Right renal pelvis (tissue), 4 donors: ENCODE measurements at regions not wholly inside any gene's neighbourhood (a gene's known extent, or its start where the extent isn't known, plus 50 kb on each side); places are given as distances from the start of the nearest gene placed in this dataset.
"Not testable (repeated sequence)": the region's sequence is repeated elsewhere in the genome, so short reads cannot be mapped to it uniquely, and the experiment has no call there.

ENCODE experiments used
- DNase-seq, 4 donors: peaks; one replicate each; pipeline ENCODE4 v3.0.0-alpha.2; 2013; ENCODE audit warnings: low read depth in 4 of 4, low spot score in 3 of 4, missing footprints in 1 of 4

DNA sequence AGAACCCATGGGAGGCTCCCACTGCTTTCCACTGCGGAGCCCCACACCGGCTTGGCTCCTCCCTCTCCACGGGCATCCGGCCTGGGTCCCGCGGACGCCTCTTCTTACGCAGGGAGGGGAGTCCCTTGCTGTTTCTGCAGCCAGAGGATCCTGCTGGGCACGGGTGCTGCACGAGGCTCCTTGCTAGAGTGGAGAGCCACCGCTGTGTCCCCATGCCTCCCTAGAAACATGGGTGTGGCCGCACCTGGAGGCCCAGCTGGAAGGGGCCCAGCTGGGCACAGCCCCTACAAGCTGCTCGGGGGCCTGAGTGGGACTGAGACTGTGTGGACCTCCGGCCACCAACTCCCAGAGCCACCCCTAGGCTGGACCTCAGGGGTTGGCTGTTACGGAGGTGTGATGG, 67.7 kb upstream of the GPC1 start:
- DNase-seq = no peak

DNA sequence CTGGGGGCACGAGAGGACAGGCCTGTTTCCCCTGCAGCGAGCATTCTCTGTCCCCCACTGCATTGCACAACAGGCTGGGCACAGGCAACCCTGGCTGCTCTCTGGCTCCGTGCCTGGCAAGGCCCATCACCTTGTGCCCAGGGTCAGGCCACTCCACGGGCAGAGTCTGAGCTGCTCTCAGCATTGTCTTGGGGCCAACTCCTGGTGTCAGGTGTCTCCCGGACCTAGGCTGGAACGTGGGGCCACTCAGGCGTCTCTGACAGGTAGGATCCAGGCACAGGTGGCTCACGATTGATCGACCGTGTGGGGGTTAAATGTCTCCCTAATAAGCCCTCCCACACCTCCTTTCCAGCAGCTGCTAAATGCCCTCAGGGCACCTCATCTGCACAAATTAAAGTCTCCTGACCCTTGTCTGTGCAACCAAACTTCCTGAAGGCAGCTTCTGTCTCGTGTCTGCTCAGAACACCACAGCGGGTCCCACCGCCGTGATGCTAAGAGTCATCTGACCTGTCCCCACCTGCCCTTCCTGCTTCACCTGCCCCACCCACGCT, 66.6 kb upstream of the GPC1 start:
- DNase-seq = no peak

DNA sequence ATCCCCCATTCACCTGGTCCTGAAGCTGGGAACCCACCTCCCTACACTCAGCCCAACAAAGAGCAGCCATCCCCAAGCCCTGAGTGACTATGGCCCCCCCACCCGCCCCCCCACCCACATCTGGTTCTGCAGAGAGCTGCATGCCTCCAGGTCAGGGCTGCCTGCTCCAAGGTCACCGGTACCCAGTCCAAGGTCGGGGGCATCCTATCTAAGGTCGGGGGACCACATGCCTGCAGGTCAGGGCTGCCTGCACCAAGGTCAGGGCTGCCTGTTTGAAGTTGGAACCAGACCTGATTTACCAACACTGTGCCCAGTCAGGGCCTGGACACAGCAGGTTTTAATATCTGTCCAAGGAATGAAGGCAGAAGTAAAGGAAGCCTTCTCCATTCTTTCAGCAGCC, 66.1 kb upstream of the GPC1 start:
- no peak for DNase-seq

DNA sequence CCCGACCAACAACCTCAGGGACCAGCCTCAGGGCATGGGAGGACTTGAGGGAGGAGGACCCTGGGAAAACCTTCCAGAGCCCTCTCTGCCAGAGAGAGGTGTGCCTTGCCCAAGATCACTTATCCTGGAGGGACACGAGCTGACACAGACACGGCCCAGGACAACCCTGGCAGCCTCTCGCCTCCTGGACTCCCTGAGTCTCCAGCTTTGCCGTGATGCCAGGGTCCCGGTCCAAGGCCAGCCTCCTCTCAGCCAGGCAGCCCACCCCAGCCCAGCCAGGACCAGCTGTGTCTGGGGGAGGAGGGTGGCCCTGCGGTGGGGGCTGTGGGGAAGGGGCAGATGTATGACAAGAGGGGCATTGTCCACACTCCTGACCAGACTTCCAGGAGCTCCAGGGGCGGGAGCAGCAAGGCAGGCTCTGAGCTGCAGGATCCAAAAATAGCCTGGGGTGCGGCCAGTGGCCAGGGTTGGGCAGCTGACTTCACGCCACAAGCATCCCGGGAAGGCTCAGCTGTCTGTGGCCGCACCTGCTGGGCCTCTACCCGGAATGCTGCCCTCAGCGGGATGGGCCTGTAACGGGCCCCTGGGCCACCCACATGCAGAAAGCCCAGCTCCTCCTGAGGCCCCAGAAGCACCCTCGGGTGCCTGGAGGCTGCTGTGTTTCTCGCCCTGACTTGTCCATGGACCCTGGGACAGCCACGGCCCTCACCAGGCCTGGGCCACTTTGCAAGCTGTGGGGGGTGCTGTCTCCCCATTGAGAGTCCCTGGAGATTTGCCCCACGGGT, 65.5 kb upstream of the GPC1 start:
- no peak for DNase-seq

DNA sequence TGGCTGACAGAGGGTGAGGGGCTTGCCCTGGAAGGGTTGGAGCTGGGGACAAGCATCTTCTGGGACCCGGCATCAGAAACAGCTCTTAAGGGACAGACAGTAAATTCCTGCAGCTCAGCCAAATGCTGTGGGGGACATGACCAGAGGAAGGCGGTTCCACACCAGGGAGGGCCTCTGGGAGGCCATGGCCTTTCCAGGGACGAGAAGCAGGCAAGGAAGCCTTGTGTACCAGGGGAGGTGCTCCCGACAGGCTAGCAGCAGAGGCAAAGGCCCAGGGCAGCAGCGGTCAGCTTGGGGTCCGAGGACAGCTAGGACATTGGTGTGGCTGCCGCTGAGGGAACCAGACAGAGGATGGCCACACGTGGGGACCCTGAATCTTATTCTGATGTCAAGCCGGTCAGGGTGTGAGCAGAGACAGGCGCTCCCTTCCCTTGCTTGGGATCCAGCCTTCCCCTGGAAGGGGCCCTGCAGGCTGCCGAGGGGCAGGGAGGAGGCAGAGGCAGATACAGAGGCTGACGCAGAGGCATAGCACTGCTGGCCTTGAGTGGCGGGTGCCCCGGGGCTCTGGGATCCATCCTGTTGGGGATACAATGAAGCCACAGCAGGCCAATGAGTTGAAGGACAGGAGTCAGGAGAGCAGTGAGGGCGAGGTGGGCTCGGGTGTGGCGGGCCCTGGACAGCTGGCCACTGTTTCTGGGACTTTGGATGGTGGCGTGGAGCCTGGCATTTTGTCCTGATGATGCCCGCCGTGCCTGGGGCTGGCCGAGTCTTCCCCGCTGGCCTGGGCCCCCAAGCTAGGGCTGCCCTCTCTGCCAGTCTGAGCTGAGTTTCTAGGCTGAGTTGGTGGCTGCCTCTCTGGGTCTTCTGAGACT, 64.1 kb upstream of the GPC1 start:
- DNase-seq = no peak

DNA sequence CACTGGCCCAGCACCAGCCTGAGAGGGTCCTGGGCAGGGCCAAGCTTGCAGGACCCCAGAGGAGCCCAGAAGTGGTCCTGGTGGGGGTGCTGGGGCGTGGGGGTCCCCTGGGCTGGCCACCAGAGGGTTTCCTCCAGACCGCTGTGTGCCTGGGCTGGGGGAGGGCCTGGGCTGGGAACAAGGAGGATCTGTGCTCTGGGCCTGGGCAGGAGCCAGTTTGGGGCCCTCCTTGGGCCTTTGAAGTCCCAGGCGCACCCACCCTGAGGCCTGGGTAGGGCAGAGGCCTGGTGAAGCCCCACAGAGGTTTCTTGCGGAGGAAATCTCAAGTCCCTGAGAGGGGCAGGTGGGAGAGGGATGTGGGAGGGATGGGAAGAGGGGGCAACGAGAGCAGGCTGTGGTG, 63.4 kb upstream of the GPC1 start:
- DNase-seq = no peak

DNA sequence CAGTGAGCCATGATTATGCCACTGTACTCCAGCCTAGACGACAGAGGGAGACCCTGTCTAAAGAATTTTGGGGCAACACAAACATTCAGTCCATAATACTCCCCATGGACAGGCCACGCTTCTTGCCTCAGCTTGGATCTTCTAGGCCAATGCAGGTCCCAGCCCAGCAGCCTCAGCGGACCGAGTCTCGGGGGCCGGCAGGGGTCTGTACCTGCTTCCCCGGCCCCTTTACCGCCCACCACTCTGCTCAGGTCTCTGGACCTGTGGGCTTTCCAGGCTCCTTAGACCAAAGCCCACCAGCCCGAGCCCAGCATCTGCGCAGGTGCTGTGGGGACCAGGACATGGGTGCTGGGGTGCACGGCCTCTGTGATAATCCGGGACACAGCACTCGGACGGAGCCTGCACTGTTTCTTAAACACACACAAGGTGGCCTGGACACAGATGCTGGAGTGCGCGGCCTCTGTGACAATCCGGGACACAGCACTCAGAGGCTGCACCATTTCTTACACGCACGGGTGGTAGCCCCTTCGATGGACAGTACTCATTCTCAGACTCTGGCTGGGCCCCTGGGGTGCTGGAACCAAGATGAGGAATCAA, 62.1 kb upstream of the GPC1 start:
- no peak for DNase-seq

DNA sequence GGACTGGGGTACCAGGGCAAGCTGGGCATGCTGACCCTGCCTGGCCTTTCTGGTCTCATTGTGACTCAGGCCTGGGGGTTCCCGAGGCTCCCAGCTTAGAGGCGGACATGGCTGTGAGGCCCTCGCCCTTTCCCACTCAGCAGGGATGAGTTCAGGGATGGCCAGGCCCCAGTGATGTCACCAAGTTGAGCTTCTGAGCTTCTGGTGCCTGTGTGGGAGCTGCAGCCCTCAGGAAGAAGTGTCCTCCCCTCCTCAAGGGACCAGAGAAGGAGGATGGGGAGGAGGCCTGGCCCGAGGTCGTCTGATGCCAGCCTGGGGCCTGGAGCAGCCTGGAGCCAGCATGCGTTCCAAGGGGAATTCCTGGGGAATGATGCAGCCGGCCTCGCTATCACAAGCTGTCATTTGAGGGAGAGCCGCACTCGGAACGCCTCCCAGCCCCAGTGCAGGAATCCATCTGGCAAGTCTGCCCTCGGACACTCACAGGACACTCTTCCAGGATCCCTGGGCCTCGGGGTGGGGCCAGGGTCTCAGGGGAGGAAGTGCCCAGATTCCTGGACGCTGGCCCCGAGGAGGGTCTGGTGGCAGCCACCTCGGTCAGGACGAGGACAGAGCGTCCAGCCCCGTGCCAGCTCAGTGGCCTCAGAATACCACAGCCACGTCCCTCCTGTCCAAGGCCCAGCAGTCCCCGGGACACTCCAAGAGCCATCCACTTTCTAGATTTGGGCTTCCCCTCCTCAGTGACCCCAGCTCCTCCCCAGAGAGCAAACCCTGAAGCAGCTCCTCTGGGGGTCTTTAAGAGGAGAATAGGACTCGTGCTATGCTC, 61.2 kb upstream of the GPC1 start:
- DNase-seq = no peak

DNA sequence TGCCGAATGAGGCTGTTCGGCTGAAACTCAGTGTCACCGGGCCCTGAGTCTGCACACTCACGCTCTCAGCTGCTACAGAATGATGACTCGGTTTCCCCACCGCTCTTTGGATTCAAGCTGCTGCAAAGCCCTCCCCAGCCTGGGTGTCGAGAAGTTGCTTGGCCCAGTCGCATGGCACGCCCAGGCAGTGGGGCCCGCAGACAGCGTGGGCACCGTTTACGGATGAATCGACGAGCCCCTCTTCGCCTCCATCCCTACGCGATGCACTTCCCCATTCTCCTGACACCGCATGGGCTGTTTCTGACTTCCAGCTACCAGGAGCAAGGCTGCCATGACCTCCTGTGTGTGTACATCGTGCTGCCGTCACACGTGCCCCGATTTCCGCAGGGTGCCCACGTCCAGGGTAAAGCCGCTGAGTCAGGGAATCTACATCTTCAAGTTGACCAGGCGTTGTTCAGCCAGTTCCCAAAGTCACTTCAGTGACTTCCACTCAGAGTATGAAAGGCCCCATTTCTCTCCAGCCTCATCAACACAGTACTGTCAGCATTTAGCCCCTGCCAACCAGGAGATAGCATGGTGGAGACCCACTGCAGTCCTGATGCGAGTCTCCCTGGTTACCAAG, 60.3 kb upstream of the GPC1 start:
- DNase-seq = no peak

DNA sequence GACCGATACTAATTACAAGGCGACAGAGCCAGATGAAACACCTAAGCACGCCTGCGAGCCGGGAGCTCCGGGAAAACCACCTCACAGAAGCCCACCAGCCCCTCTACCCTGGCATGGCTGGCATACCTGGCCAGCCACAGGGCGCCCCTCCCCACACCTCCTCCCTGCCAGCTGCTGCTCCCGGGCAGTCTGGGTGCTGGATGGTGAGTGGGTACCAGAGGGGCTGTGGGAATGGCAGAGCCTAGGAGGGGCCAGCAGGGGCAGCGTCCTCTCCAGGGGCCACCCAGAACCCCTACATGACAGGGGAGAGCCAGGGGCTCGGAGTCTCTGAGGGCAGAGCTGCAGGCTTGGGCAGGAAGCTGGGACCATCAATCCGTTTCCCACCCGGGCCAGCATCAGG, 58.7 kb upstream of the GPC1 start:
- no peak for DNase-seq

DNA sequence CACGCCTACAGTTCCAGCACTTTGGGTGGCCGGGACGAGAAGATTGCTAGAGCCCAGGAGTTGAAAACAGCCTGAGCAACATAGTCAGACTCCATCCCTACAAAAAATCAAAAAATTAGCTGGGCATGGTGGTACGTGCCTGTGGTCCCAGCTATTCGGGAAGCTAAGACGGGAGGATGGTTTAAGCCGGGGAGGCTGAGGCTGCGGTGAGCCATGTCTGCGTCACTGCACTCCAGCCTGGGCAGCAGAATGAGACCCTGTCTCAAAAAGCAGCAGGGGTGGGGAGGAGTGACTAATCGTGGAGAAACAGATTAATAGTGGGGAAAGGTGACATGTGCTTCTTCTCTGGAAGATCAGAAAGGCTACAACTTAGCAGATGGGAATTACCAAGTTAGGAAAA, 58.1 kb upstream of the GPC1 start:
- no peak for DNase-seq

DNA sequence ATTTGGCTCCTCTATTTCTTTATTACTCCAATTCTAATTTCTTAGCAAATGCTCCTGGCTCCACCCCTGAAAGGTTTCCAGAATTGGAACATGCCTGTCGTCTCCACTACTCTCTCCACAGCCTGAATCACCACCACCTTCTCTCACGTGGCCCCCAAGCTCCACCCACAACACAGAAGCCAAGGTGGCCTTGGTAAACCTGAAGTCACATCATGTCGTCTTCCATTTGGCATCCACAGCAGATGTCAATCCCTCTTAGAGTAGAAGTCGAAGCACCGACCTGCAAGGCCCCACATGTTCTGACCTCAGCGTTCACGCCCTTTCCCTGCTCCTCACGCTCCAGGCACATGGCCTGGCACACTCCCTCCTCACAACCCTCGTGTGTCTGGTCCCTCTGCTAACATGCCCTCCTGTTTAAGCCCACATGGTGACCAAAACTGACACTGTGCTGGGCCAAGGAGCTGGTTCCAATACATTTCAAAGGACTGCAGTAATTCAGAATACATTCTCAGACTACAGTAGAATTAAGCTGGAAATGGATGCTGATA, 56.3 kb upstream of the GPC1 start:
- no peak for DNase-seq

DNA sequence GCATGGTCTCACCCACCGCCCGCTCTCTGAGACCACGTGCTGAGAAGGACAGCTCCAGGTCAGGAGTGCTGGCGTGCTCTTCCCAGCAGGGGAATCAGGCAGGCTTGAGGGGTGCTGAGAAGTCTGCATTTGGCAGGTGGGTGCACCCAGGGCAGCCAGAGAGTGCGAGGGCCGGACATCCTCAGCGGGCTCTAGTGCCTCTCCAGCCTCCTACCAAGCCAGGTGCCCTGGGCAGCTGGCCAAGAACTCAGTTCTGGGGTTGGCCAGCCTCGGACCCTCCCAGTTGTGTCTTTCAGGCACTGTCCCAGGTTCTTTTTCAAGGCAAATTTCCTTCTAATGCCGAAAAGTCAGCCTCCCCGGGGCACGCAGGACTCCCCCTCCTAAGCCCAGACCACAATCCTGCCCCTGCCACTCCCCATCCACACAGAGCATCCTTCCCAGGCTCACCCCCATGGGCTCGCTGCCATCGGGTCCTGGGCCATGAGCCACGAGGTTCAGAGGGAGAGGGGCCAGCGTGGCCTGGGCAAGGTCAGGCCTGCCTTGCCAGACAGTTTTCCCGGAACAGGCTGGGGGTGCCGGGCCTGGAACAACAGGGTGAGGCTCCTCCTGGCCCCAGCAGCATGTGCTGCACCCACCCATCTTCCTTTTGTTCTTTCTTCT, 52.2 kb upstream of the GPC1 start:
- DNase-seq = no peak

DNA sequence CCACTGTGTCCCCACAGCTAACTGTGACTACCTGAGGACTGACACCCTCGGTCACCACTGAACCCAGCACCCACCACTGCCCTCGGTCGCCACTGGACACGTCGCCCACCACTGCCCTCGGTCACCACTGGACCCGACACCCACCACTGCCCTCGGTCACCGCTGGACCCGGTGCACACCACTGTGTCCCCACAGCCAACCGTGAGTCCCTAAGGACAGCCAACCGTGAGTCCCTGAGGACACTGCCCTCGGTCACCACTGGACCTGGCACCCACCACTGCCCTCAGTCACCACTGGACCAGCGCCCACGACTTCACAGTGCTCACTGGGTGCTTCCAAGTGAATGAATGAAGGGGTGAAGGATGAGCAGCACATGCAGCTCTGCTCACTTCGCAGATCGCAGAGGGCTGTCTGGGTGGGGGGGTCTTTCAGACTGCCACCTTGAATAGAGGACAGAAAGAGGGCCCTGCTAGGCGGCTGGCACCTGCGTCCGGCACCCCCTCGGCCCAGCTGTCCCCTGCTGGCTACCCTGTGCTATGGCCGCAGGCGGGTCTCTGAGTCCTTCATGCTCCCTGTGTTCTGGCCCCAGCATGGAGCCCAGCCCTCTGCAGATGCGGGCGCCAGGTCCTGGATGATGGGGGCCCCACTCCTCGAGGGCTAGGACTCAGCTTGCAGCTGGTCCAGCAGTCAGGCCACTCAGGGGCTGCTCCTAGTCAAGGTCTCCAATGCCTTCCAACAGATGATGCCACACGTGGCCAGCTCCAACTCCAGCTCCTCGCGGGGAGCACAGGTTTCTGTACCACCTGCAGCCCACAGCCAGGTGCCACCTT, 51.4 kb upstream of the GPC1 start:
- DNase-seq = no peak

DNA sequence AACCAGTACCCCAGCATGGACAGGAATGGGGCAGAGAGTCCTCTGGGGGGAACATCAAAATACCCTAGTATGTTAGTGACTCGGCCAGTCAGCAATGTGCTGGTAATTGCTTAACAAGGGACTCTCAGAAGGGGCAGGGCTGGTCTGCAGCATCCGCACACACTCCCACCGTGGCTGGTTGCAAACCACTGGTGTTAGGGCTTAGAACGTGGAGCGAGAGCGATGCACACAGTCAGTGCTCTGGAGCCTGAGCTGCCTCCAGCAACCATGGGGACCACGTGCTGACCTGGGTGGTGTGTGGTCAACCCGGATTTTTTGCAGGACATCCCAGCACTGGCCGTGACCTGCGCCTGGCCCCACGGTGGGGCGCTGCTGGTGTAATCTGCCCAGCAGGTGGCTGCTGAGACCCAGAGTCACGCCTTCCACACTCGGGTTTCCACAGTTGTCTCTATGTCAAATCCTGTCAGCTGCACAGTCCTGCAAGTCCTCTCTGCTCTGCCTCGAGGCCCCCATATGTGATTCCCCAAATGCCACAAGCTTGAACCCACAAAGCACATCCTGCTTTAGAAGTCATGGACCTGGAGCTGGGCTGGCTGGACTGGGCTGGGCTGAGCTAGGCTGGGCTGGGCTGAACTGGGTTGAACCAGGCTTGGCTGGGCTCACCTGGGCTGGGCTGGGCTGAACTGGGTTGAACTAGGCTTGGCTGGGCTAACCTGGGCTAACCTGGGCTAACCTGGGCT, 50.6 kb upstream of the GPC1 start:
- DNase-seq = no peak

DNA sequence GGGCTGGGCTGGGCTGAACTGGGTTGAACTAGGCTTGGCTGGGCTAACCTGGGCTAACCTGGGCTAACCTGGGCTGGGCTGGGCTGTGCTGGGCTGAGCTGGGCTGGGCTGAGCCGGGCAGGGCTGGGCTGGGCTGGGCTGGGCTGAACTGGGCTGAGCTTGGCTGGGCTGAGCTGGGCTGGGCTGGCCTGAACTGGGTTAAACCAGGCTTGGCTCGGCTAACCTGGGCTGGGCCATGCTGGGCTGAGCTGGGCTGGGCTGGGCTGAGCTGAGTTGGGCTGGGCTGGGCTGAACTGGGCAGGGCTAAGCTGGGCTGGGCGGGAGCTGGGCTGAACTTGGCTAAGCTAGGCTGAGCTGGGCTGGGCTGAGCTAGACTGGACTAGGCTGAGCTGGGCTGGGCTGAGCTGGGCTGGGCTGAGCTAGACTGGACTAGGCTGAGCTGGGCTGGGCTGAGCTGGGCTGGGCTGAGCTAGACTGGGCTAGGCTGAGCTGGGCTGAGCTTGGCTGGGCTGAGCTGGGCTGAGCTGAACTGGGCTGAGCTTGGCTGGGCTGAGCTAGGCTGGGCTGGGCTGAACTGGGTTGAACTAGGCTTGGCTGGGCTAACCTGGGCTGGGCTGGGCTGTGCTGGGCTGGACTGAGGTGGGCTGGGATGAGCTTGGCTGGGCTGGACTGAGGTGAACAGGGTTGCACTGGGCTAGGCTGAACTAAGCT, 49.9 kb upstream of the GPC1 start:
- DNase-seq = not testable (repeated sequence)
